Left lobe of liver (tissue), 2 donors: ENCODE measurements at regions not wholly inside any gene's neighbourhood (a gene's known extent, or its start where the extent isn't known, plus 50 kb on each side); places are given as distances from the start of the nearest gene placed in this dataset.
"Not testable (repeated sequence)": the region's sequence is repeated elsewhere in the genome, so short reads cannot be mapped to it uniquely, and the experiment has no call there.

ENCODE experiments used
- ATAC-seq: fragments of 200-7000 bp; cut with Tn5 transposase; one replicate; pipeline ENCODE4 v1.9.1; 2020; ENCODE audit warnings: mild to moderate bottlenecking, moderate library complexity
- DNase-seq: peaks from one replicate; pipeline ENCODE4 v3.0.0-alpha.2; 2020; ENCODE audit warnings: low spot score
- donor health status: DM: no; HTN: no; CAD: no; lungs with moderate emphysema.
- donor health status: DM: no; HTN: yes; CAD: no.

GRCh38 chr13:80513196-80513595, 172.3 kb upstream of the SPRY2 start:
- DNase-seq (no peak), ATAC-seq (no peak)

- ATAC-seq: no peak
Observed at GRCh38 chr13:80510686-80511085, 169.8 kb upstream of the SPRY2 start.

GRCh38 chr13:80509264-80509663, 168.3 kb upstream of the SPRY2 start:
- DNase-seq: no peak
- no peak for ATAC-seq

More at GRCh38 chr13:80510686-80511085, 169.8 kb upstream of the SPRY2 start:
- DNase-seq: no peak

GRCh38 chr13:80508031-80508430, 167.1 kb upstream of the SPRY2 start:
- DNase-seq: no peak
- no peak for ATAC-seq

- DNase-seq (no peak), ATAC-seq (no peak)
Observed at GRCh38 chr13:80504453-80504852, 163.5 kb upstream of the SPRY2 start.

GRCh38 chr13:80502359-80502758, 161.4 kb upstream of the SPRY2 start:
- no peak for ATAC-seq

GRCh38 chr13:80501556-80501955, 160.6 kb upstream of the SPRY2 start:
- DNase-seq (no peak), ATAC-seq (no peak)

More at GRCh38 chr13:80502359-80502758, 161.4 kb upstream of the SPRY2 start:
- DNase-seq: no peak

- no peak for ATAC-seq
- DNase-seq: no peak
Observed at GRCh38 chr13:80499536-80500290, 158.8 kb upstream of the SPRY2 start.

GRCh38 chr13:80498433-80498832, 157.5 kb upstream of the SPRY2 start:
- no peak for DNase-seq
- ATAC-seq: no peak

GRCh38 chr13:80497978-80498377, 157.1 kb upstream of the SPRY2 start:
- DNase-seq (no peak), ATAC-seq (no peak)

- no peak for DNase-seq
- ATAC-seq: no peak
Observed at GRCh38 chr13:80497439-80497838, 156.5 kb upstream of the SPRY2 start.

- ATAC-seq (no peak), DNase-seq (no peak)
Observed at GRCh38 chr13:80496721-80497397, 155.9 kb upstream of the SPRY2 start.

GRCh38 chr13:80490491-80490943, 149.6 kb upstream of the SPRY2 start:
- not testable (repeated sequence) for DNase-seq, ATAC-seq

- ATAC-seq (peak; percentile 99), DNase-seq (peak; percentile 51)
Observed at GRCh38 chr13:80486402-80486801, 145.5 kb upstream of the SPRY2 start.

GRCh38 chr13:80483157-80483556, 142.2 kb upstream of the SPRY2 start:
- DNase-seq: no peak

GRCh38 chr13:80481588-80481987, 140.7 kb upstream of the SPRY2 start:
- DNase-seq: no peak
- no peak for ATAC-seq

More at GRCh38 chr13:80483157-80483556, 142.2 kb upstream of the SPRY2 start:
- no peak for ATAC-seq

- ATAC-seq (no peak), DNase-seq (no peak)
Observed at GRCh38 chr13:80477661-80478443, 136.9 kb upstream of the SPRY2 start.

GRCh38 chr13:80476953-80477352, 136.0 kb upstream of the SPRY2 start:
- ATAC-seq (no peak), DNase-seq (no peak)

GRCh38 chr13:80475718-80476117, 134.8 kb upstream of the SPRY2 start:
- DNase-seq (no peak), ATAC-seq (no peak)

- ATAC-seq (peak; percentile 98), DNase-seq (peak; percentile 66)
Observed at GRCh38 chr13:80473695-80474094, 132.8 kb upstream of the SPRY2 start.

GRCh38 chr13:80469853-80470381, 129.0 kb upstream of the SPRY2 start:
- no peak for DNase-seq
- ATAC-seq: peak; percentile 26
